Midbrain (tissue), 1 donor: ENCODE measurements at regions not wholly inside any gene's neighbourhood (a gene's known extent, or its start where the extent isn't known, plus 50 kb on each side); places are given as distances from the start of the nearest gene placed in this dataset.
"Not testable (repeated sequence)": the region's sequence is repeated elsewhere in the genome, so short reads cannot be mapped to it uniquely, and the experiment has no call there.

Experiments used
- DNase-seq: peaks from one replicate; lab custom pipeline; 2025; lab: John Stamatoyannopoulos, UW

DNA sequence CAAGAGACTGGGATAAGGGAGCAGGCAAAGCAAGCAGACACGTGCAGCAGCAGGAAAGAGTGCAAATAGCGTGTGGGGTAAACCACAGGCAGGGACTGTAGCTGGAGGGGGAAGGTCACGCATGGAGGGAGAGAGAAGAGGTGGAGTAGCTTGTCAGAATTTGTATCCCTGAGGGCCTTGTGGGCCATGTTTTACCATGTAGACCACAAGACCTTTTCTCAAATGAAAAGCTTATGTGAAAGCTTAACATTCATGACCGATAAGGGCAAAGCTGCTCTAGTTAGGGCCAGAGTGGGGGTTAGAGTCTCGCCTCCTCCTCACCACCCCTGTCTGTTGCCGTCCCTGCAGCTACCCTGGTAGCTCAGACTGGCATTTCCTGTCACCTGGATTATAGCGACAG is 152.9 kb upstream of the E2F7 start:
- no peak for DNase-seq

GRCh38 chr12:77216136-77216535 is 150.8 kb upstream of the E2F7 start:
- not testable (repeated sequence) for DNase-seq

DNA sequence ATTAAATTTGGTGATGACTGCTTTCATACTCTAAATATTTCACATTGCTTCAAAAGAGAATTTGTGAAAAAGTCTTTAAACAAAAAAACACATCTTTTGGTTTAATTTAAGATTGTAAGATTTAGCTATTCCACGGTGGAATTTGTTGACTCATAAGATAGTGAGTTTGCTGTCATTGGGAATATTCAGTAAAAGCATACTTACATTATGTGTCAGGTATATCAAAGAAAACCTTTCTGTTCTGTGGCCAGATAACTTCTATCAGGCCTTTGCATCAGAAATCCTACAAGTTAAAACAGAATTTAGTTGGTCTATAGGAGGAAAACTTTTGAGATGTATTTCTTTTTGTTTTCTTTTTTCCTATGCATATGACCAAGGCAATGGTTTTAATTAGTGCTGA is 148.8 kb upstream of the E2F7 start:
- no peak for DNase-seq

DNA sequence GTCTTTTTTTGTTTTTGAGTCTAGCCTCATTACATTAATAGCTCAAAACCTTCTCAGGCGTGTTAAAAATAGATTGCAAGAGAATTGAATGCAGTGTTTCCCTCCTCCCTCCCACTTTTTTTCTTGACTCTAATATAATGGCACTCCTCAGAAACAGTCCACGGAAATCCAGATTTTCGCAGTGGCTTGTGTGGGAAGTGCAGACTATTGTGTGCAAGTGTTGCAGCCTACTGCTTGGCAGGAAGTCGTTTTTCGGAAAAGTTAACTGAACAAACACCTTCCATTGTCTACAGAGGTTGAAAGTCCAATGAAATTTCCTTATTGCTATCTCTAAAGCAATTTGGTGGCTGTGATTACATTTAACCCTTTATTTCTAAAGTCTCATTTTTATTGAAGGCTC is 147.9 kb upstream of the E2F7 start:
- no peak for DNase-seq

DNA sequence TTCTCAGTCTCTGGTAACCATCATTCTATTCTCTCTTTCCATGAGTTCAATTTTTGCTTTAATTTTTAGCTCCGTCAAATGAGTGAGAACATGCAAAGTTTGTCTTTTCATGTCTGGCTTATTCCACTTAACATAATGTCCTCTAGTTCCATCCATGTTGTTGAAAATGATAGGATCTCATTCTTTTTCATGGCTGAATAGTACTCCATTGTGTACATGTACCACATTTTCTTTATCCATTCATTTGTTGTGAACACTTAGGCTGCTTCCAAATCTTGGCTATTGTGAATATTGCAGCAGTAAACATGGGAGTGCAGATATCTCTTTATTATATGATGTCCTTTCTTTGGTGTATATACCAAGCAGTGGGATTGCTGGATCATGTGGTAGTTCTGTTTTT is 145.4 kb upstream of the E2F7 start:
- DNase-seq, result no peak

- DNase-seq, result no peak
Measured at GRCh38 chr12:77204083-77204482, 138.7 kb upstream of the E2F7 start.

DNA sequence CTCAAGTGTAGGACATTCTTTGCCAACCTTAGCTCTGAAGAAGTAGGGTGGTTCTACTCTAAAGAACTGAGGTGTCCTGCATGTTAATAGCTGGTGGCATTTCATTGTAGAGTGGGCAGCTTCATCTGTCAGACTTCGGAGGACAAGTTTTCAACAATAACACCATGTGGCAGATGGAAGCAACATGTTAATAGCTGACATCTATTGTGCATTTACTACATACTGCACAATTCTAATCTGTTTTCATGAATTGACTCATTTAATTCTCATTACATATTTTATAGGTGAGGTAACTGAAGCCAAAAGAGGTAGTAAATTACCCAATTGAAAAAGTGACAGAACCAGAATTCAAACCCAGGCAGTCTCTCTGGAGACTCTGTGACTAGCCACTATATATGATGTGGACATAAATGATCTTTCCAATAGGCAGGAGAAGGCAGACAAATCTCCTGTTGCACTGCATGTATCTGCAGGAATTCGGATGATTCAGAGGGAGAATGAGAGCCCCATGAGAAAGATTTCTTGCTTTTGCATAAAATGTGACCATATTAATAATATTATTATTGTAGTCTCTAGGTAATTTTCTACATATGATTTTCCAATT is 137.2 kb upstream of the E2F7 start:
- no peak for DNase-seq

DNA sequence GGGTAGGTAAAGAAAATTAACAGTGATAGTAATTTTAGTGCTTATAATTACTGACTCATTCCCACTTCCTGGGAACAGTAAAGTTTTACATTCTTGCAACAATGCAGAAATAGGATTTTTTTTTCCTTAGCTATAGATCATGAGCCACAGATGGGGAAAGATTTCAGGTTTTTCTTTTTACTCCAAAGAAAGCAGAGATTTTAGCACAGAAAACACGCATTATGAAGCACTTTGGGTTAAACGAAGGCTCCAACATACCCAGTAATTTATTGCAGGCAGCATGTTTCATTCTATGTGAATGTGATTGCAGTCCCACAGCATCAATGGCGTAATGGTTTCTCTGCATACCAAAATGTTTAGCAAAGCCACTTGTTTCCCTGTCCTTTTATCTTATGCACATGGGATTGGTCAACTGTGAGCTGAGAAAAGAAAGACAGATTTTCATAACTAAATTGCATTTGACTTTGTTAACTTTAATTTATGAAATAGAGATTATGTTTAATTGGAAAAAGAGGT is 124.6 kb upstream of the E2F7 start:
- DNase-seq, result no peak

GRCh38 chr12:77189458-77189857 is 124.1 kb upstream of the E2F7 start:
- DNase-seq, result no peak

DNA sequence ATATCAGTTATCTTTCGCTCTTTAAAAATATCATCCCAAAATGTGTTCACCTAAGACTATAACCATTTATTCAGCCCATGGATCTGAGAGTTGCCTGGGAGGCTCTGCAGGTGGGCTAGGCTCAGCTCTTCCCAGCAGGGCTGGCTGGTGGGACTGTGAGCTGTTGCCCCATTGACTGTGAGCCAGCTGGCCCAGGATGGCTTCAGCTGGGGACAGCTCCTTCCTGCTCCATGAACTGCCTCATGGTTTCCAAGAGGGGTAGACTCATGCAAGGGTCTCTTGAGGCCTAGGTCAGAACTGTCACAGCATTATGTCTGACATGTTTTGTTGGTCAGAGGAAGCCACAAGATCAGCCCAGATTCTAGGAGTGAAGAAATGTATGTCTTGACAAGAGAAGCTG is 114.1 kb upstream of the E2F7 start:
- DNase-seq, result no peak

DNA sequence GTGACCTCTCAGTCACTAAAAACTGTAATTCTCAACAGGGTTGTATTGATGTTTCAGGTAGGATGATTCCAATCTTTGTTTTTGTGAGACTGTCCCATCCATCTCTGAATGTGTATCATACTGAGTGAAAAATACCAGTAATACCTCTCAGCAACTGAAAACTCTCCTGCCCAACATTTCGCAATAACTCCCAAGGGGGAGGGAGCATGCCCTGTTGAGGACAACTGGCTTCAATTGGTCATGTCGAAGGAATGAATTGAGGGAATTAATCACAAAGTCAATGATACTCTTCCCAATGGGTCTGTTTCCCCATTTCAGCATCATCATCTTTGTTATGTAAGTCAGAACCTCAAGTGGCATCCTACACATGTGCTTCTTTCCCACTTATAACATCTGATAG is 102.4 kb upstream of the E2F7 start:
- no peak for DNase-seq

GRCh38 chr12:77166696-77167095 is 101.3 kb upstream of the E2F7 start:
- DNase-seq, result no peak

DNA sequence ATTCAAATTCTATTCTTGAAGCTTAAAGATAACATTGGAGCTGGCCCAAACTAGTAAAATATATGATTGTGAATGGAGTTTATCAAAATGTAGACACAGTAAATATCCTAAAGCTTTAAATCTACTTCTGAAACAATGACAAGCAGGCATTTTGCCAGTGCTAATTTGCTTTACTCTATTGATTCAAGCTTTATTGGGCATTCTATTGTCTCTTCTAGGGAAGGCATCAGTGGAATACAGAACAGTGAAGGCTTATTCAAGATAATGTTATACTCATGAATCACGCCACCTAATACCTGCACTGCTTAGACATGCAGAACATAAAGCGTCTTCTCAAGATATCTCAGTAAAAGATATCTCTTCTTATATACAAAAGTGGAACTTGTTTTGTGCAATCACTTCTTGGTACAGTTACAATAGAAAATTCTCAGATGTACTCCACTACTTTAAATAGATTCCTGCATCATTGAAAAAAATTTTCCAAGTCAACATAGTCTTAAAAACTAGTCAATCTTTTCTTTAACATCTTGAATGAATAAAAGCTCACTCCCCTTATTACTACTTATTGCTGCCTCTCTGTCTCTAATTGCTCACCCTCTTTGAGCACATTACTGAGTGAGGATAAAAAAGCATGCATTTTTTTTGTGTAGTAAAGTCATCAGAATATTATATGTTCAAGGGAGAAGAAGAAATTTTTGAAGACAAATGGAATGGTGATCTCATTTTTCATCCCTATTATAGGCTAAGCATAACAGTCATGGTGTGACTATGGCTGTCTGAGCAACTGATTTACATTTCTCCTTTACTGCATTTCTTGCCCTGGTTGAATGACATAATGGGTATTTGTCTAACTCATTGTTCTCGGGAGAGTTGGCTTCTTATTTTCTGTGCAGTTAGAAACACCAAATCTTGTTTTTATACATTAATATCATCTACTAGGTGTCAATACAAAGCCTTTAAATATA is 98.0 kb upstream of the E2F7 start:
- DNase-seq, result no peak

DNA sequence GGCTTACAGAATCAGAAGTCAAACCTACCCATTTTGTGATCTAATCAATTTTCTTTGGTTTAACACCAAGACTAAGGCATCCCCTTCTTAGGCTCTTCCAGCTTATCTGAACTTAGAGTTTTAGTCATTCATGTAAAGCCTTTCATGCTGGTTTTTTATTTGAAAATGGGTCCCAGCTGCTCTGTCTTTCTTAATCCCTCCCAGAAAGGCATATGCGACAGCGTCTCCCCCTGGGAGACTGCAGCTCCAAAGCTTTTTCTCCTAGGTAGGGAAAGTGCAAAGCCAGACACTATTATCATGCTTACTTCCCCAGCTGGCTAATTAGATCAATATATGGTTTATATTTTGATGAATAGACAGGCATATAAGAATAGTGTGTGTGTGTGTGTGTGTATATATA is 96.6 kb upstream of the E2F7 start:
- DNase-seq, result no peak

DNA sequence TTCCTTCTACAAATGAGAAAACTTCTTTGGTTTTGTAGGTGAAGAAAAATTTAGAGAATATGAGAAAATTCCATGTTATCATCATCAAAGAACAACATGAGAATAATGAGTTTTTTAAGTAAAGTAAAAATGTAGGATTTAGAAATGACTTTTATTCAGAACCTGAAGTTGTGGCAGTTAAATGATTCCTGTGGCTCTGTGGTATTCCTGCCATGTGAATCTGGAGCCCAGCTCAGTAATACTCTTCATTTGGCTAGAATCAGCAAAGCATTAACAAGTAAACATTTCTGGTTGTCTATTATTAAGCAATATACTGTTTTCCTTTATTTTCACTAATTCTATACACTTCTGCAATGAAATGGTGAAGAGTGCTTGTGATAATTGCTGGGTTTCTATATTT is 95.6 kb upstream of the E2F7 start:
- no peak for DNase-seq

GRCh38 chr12:77153706-77154105 is 88.3 kb upstream of the E2F7 start:
- DNase-seq, result no peak

DNA sequence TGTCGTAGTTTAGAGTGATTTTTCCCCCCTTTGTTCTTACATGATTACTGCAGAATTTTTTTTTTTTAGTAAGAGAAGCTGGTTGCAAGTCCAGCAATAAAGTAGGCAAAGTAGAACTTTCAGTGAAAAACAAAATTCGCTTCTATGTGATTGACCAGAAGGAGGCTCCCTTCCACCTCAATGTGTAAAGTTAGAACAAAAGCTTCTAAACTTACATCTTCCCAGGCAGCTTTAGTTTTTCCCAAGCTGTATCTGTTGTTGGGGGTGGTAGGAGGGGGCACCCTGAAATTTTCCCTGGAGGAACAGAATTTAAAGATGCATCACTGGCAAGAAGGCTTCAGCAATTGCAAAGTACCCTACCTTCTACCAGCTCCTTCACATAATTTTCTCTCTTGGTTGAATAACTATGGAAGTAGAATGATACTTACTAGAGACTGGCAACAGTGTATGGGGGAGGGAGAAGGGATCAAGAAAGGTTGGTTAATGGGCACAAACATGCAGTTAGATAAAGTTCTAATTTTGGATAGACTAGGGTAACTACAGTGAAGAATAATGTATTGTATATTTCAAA is 87.3 kb upstream of the E2F7 start:
- DNase-seq, result peak; percentile 16

DNA sequence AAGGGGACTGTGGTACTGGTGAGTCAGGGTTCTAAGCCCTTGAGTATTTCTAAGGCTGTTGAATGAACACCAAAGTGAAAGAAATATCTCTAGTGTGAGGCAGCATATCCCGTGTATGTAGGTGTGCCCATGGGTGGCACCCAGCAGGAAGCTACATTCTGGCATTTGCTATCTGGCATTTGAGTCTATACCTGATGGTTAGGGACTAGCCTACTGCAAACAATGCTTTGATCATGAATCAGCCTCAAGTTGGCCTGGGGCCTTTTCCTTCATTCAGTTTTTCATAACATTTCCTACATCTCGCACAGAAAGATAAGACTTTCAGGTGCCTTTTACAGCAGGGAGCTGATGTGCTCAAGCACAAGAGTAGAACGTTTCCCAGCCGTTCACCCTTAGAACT is 85.7 kb upstream of the E2F7 start:
- DNase-seq, result no peak

- no peak for DNase-seq
Measured at GRCh38 chr12:77133566-77133965, 68.2 kb upstream of the E2F7 start.

DNA sequence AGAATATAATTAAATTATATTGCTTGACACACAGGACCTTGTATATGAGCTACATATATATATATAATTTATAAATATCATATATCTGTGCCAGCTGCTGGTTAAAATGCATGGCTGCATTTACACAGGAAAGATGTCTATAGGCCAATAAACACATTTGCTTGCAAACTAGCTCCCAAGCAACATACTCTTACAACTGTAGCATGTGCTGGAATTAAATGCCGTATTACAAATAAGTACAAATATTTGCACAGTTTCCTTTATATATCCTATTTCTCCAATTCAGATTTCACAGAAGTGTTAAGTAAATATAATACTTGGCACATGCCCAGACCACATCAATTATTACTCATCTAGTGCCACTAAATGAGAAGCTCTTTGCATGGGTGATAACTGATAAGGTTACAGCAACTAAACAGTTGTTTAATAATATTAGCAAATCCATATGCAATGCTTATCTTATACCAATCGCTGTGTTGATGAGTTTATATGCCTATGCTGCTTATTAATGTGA is 66.7 kb upstream of the E2F7 start:
- DNase-seq, result no peak

GRCh38 chr12:77130193-77130592 is 64.8 kb upstream of the E2F7 start:
- no peak for DNase-seq

DNA sequence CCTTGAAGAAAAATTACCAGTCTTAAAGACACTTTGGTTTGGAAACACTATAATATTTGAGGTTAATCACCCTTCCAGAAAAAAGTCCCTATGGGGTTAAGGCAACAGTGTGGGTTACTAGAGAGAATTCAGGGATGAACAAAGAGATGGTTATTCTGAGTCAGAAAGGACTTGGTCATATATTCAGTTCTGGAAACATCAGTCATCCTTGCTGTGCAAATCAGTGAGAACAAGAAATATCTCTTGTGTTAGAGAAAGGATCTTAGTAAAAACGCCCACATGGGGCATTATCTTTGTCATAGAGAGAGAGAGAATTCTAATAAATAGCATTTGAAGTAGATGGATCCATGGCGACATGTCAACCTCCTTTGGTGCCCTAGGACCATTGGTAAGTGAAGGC is 59.4 kb upstream of the E2F7 start:
- DNase-seq, result no peak

GRCh38 chr12:77122661-77123060 is 57.3 kb upstream of the E2F7 start:
- DNase-seq, result no peak
